RWPE2 (cell line): ENCODE measurements at regions not wholly inside any gene's neighbourhood (a gene's known extent, or its start where the extent isn't known, plus 50 kb on each side); places are given as distances from the start of the nearest gene placed in this dataset.
"Not testable (repeated sequence)": the region's sequence is repeated elsewhere in the genome, so short reads cannot be mapped to it uniquely, and the experiment has no call there.

Experiments used
- ATAC-seq: fragments of 200-7000 bp; cut with Tn5 transposase; 3 replicates; pipeline ENCODE4 v1.9.1; 2021; ENCODE audit warnings: low read depth
- DNase-seq: peaks from one replicate; pipeline ENCODE4 v3.0.0-alpha.2; 2020; ENCODE audit warnings: low spot score
- H3K27ac ChIP-seq: fragments of 450-650 bp; 2 replicates; pipeline ENCODE4 v1.5.1; 2017; ENCODE audit warnings: mild to moderate bottlenecking; ENCODE audit not compliant: poor library complexity, severe bottlenecking
- H3K27me3 ChIP-seq: fragments of 250-450 bp; sonication (Bioruptor Pico); 2 replicates; pipeline ENCODE4 v1.5.1; 2021; ENCODE audit warnings: mild to moderate bottlenecking, moderate library complexity; ENCODE audit not compliant: insufficient read depth, poor library complexity, severe bottlenecking
- H3K36me3 ChIP-seq: fragments of 250-450 bp; sonication (Bioruptor Pico); 2 replicates; pipeline ENCODE4 v1.5.1; 2020; ENCODE audit warnings: low read depth, mild to moderate bottlenecking, moderate library complexity
- H3K4me1 ChIP-seq: fragments of 250-450 bp; sonication (Bioruptor Pico); 2 replicates; pipeline ENCODE4 v1.5.1; 2021; ENCODE audit warnings: mild to moderate bottlenecking, moderate library complexity; ENCODE audit not compliant: insufficient read depth, poor library complexity, severe bottlenecking
- H3K4me3 ChIP-seq: fragments of 250-450 bp; sonication (Bioruptor Pico); 2 replicates; pipeline ENCODE4 v1.5.1; 2021; ENCODE audit warnings: mild to moderate bottlenecking, moderate library complexity; ENCODE audit not compliant: severe bottlenecking
- H3K9me3 ChIP-seq: fragments of 250-450 bp; sonication (Bioruptor Pico); 2 replicates; pipeline ENCODE4 v1.5.1; 2021; ENCODE audit warnings: mild to moderate bottlenecking, moderate library complexity; ENCODE audit not compliant: severe bottlenecking
- TF ChIP-seq, protein P1 (sequence below): fragments of 450-650 bp; IDR thresholded peaks from one replicate; pipeline ENCODE4 v1.5.1; 2017; ENCODE audit warnings: mild to moderate bottlenecking, moderate library complexity; ENCODE audit not compliant: poor library complexity, severe bottlenecking

- DNase-seq = peak; percentile 90
- peak overlapping the region; percentile 76 for H3K27ac ChIP-seq
- no peaks in the 10 kb centered on the region for H3K36me3 ChIP-seq
- H3K9me3 ChIP-seq = no peaks in the 10 kb centered on the region
- no peaks in the 10 kb centered on the region for H3K27me3 ChIP-seq
- peak; percentile 89 for ATAC-seq
- no peak overlapping the region for H3K4me3 ChIP-seq
- TF ChIP-seq, protein P1, sequence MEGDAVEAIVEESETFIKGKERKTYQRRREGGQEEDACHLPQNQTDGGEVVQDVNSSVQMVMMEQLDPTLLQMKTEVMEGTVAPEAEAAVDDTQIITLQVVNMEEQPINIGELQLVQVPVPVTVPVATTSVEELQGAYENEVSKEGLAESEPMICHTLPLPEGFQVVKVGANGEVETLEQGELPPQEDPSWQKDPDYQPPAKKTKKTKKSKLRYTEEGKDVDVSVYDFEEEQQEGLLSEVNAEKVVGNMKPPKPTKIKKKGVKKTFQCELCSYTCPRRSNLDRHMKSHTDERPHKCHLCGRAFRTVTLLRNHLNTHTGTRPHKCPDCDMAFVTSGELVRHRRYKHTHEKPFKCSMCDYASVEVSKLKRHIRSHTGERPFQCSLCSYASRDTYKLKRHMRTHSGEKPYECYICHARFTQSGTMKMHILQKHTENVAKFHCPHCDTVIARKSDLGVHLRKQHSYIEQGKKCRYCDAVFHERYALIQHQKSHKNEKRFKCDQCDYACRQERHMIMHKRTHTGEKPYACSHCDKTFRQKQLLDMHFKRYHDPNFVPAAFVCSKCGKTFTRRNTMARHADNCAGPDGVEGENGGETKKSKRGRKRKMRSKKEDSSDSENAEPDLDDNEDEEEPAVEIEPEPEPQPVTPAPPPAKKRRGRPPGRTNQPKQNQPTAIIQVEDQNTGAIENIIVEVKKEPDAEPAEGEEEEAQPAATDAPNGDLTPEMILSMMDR = peak; percentile 50
- peaks cover 28% of the 10 kb centered on the region for H3K4me1 ChIP-seq
Measured at GRCh38 chr21:17688912-17689874, 76.5 kb upstream of the BTG3 start.

- ATAC-seq (no peak), DNase-seq (no peak)
- no peaks in the 10 kb centered on the region for H3K36me3 ChIP-seq
- TF ChIP-seq, protein P1 = no peak
- H3K4me3 ChIP-seq = no peak overlapping the region
- H3K27me3 ChIP-seq = no peaks in the 10 kb centered on the region
- no peaks in the 10 kb centered on the region for H3K9me3 ChIP-seq
- no peak overlapping the region for H3K27ac ChIP-seq
- no peaks in the 10 kb centered on the region for H3K4me1 ChIP-seq
Measured at GRCh38 chr21:17682924-17683323, 70.2 kb upstream of the BTG3 start.

DNA sequence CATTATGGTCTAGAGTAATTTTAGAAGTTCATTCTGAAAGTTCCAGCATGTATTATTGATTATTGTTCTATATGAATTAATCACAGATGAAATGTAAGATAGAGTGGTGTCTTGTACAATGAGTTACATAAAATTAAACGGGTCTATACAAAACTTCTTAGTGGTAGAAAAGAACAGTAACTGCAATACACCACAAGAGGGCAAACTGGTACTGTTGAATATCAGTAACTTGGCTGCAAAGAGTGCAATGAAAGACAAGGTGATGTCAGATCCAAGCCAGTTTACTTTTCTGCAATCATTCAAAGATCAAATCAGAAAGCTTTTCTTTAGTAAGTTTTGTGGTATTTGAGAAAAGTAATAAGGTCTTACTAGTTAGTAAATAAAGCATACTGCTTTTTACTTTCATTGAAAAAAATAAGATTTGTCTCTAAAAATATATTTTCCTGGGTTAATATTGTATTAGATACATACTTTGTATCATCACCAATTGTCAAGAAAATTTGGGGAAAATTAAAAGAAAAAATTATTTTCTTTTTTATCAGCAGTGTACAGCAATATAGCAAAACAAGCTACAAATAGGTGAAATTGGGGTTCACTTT is 66.4 kb upstream of the BTG3 start:
- no peak for DNase-seq
- Histone ChIP-seq H3K9me3 (no peaks in the 10 kb centered on the region), H3K36me3 (no peaks in the 10 kb centered on the region), H3K4me3 (no peak overlapping the region), H3K27me3 (no peaks in the 10 kb centered on the region), H3K4me1 (no peaks in the 10 kb centered on the region), H3K27ac (no peak overlapping the region)
- peak; percentile 78 for ATAC-seq
- TF ChIP-seq, protein P1 = peak; percentile 89

GRCh38 chr21:17676930-17677329 is 64.2 kb upstream of the BTG3 start:
- ATAC-seq, H3K27me3 ChIP-seq, DNase-seq: not testable (repeated sequence)

GRCh38 chr21:17674106-17674505 is 61.4 kb upstream of the BTG3 start:
- TF ChIP-seq, protein P1 = no peak
- H3K27ac ChIP-seq = no peak overlapping the region

More at GRCh38 chr21:17676930-17677329, 64.2 kb upstream of the BTG3 start:
- H3K9me3 ChIP-seq, H3K4me1 ChIP-seq, H3K36me3 ChIP-seq, H3K4me3 ChIP-seq, H3K27ac ChIP-seq: not testable (repeated sequence)

More at GRCh38 chr21:17674106-17674505, 61.4 kb upstream of the BTG3 start:
- H3K9me3 ChIP-seq = no peaks in the 10 kb centered on the region
- H3K27me3 ChIP-seq = no peaks in the 10 kb centered on the region
- H3K4me1 ChIP-seq = no peaks in the 10 kb centered on the region
- ATAC-seq = no peak
- no peaks in the 10 kb centered on the region for H3K36me3 ChIP-seq
- DNase-seq = no peak
- H3K4me3 ChIP-seq = no peak overlapping the region
